C4-2B (cell line): ENCODE measurements at regions not wholly inside any gene's neighbourhood (a gene's known extent, or its start where the extent isn't known, plus 50 kb on each side); places are given as distances from the start of the nearest gene placed in this dataset.

ENCODE experiments used
- CTCF ChIP-seq: fragments of 450-650 bp; conservative IDR thresholded peaks from 2 replicates; pipeline ENCODE4 v1.5.1; 2017; ENCODE audit warnings: mild to moderate bottlenecking
- ZFX ChIP-seq: fragments of 450-650 bp; IDR thresholded peaks from 2 replicates; pipeline ENCODE4 v1.6.1; 2017

DNA sequence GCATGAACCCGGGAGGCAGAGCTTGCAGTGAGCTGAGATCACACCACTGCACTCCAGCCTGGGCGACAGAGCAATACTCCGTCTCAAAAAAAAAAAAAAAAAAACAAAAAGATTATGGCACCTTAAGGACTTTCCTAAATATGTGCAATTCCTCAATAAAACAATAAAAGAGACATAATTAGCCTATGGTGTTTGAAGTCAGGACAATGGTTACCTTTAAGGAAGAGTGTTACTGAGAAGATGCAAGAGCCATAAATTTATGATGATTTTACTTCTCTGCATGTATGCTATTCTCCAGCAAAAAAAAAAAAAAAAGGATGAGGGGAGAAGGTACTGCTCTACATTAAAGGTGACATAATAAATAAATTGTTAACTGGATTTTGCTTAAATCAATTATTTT is 208.2 kb upstream of the STK17B start:
- no peak for TF ChIP-seq CTCF
- no peak for TF ChIP-seq ZFX
